ENCODE measurements at regions not wholly inside any gene's neighbourhood (a gene's known extent, or its start where the extent isn't known, plus 50 kb on each side); places are given as distances from the start of the nearest gene placed in this dataset.

- H3K9me3 Mint-ChIP-seq, result no peaks in the 10 kb centered on the region
- no peak for DNase-seq
- intact Hi-C loops (cut with micrococcal nuclease), result no loop called here
- ChIA-PET POLR2A (no interaction called here), CTCF (interaction anchor here (1.0 to 1.5 kb wide), 3 partner anchors 9 to 496 kb away, joined by 3 to 5 read pairs (median 4); no protein-coding TSS in a partner anchor)
- H3K27ac Mint-ChIP-seq, result no peak overlapping the region
- no peaks in the 10 kb centered on the region for H3K36me3 Mint-ChIP-seq (ENCODE audit: low read depth)
- no peak overlapping the region for H3K4me3 Mint-ChIP-seq
- no peak for ATAC-seq
- peak; percentile 48 for TF ChIP-seq CTCF (IDR thresholded peaks at IDR 0.05)
- H3K27me3 Mint-ChIP-seq, result no peaks in the 10 kb centered on the region
- H3K4me1 Mint-ChIP-seq (ENCODE audit: low read depth), result no peaks in the 10 kb centered on the region
Observed at GRCh38 chr6:143592335-143592734, 80.8 kb upstream of the FUCA2 start.

GRCh38 chr6:143591441-143591840, 79.9 kb upstream of the FUCA2 start:
- Mint-ChIP-seq H3K4me3 (no peak overlapping the region), H3K36me3 (ENCODE audit: low read depth) (no peaks in the 10 kb centered on the region), H3K27ac (no peak overlapping the region), H3K27me3 (no peaks in the 10 kb centered on the region), H3K9me3 (no peaks in the 10 kb centered on the region), H3K4me1 (ENCODE audit: low read depth) (no peaks in the 10 kb centered on the region)
- intact Hi-C loops (cut with micrococcal nuclease), result no loop called here
- ChIA-PET POLR2A (no interaction called here), CTCF (interaction anchor here (1.0 to 1.5 kb wide), 3 partner anchors 8 to 497 kb away, joined by 3 to 5 read pairs (median 3); no protein-coding TSS in a partner anchor)
- DNase-seq (no peak), ATAC-seq (no peak)
- TF ChIP-seq CTCF (IDR thresholded peaks at IDR 0.05), result no peak

GRCh38 chr6:143589162-143589561, 77.6 kb upstream of the FUCA2 start:
- CTCF ChIA-PET, result interaction anchor here (1.0 to 1.6 kb wide), 2 partner anchors 351 to 424 kb away, joined by 4 to 6 read pairs; no protein-coding TSS in a partner anchor
- no peaks in the 10 kb centered on the region for H3K4me1 Mint-ChIP-seq (ENCODE audit: low read depth)
- H3K36me3 Mint-ChIP-seq (ENCODE audit: low read depth), result no peaks in the 10 kb centered on the region
- intact Hi-C loops (cut with micrococcal nuclease), result no loop called here
- no peak overlapping the region for H3K27ac Mint-ChIP-seq
- no peak overlapping the region for H3K4me3 Mint-ChIP-seq
- no peak for TF ChIP-seq CTCF (IDR thresholded peaks at IDR 0.05)
- H3K27me3 Mint-ChIP-seq, result no peaks in the 10 kb centered on the region
- DNase-seq (no peak), ATAC-seq (no peak)
- POLR2A ChIA-PET, result no interaction called here
- no peaks in the 10 kb centered on the region for H3K9me3 Mint-ChIP-seq

- Mint-ChIP-seq H3K27ac (no peak overlapping the region), H3K36me3 (ENCODE audit: low read depth) (no peaks in the 10 kb centered on the region), H3K9me3 (no peaks in the 10 kb centered on the region), H3K4me1 (ENCODE audit: low read depth) (peaks cover 5% of the 10 kb centered on the region), H3K27me3 (no peaks in the 10 kb centered on the region), H3K4me3 (no peak overlapping the region)
- intact Hi-C loops (cut with micrococcal nuclease), result no loop called here
- ATAC-seq, result no peak
- TF ChIP-seq CTCF (IDR thresholded peaks at IDR 0.05), result no peak
- ChIA-PET CTCF (interaction anchor here (2.1 to 2.7 kb wide), 2 partner anchors 12 to 427 kb away, joined by 8 to 14 read pairs; no protein-coding TSS in a partner anchor), POLR2A (no interaction called here)
- no peak for DNase-seq
Observed at GRCh38 chr6:143586557-143586956, 75.0 kb upstream of the FUCA2 start.

GRCh38 chr6:143585716-143586115, 74.2 kb upstream of the FUCA2 start:
- no peaks in the 10 kb centered on the region for H3K9me3 Mint-ChIP-seq
- ATAC-seq (no peak), DNase-seq (no peak)
- H3K27ac Mint-ChIP-seq, result no peak overlapping the region
- ChIA-PET CTCF (interaction anchor here (2.1 to 2.7 kb wide), 2 partner anchors 11 to 428 kb away, joined by 8 to 14 read pairs; no protein-coding TSS in a partner anchor), POLR2A (no interaction called here)
- H3K36me3 Mint-ChIP-seq (ENCODE audit: low read depth), result no peaks in the 10 kb centered on the region
- no peaks in the 10 kb centered on the region for H3K27me3 Mint-ChIP-seq
- no peak for TF ChIP-seq CTCF (IDR thresholded peaks at IDR 0.05)
- intact Hi-C loops (cut with micrococcal nuclease), result no loop called here
- H3K4me3 Mint-ChIP-seq, result no peak overlapping the region
- H3K4me1 Mint-ChIP-seq (ENCODE audit: low read depth), result peaks cover 5% of the 10 kb centered on the region

Data from activated CD8-positive, alpha-beta T cell treated with anti-CD3 and anti-CD28 coated beads for 36 hours (primary cell).